Vagina (tissue), 2 donors: ENCODE measurements at regions not wholly inside any gene's neighbourhood (a gene's known extent, or its start where the extent isn't known, plus 50 kb on each side); places are given as distances from the start of the nearest gene placed in this dataset.

Source experiments
- POLR2A ChIP-seq, 2 donors: fragments of 450-650 bp; IDR thresholded peaks; one replicate each; pipeline ENCODE4 v1.6.1; 2017; ENCODE audit warnings: antibody characterized with exemption in 2 of 2, mild to moderate bottlenecking in 2 of 2, moderate library complexity in 2 of 2
- POLR2AphosphoS5 ChIP-seq, 2 donors: sonication (generic); formaldehyde crosslinking; IDR thresholded peaks; one replicate each; pipeline ENCODE4 v1.9.0; 2017; ENCODE audit warnings: antibody characterized with exemption in 2 of 2, mild to moderate bottlenecking in 2 of 2, low read depth in 1 of 2; ENCODE audit not compliant: insufficient read depth in 1 of 2
- TF ChIP-seq, protein P1 (sequence below), 3 experiments: fragments of 450-650 bp in 2 of 3; fragments of 200-600 bp in 1 of 3; sonication (generic) in 1 of 3; IDR thresholded peaks; one replicate each; pipeline ENCODE4 v1.5.1; 2017 to 2019; ENCODE audit warnings: antibody characterized with exemption in 3 of 3, mild to moderate bottlenecking in 2 of 3, moderate library complexity in 2 of 3

DNA sequence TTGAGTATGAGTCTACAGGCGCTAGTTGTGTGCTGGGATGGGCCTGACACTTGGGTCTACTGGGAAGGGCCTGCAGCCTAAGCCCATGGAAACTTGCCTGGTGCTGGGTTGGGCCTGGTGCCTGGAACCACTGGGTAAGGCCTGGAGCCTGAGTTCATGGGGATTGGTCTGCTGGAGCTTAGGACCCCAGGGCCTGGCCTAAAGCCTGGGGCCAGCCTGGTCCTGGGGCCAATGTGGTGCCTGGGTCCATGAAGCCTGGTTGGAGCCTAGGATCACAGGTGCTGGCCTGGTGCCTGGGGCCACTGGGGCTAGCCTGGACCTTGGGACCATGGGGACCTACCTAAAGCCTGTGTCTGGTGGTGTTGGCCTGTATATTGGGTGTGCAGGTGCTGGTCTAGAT lies 270.3 kb upstream of the GRIA3 start:
- TF ChIP-seq, protein P1, sequence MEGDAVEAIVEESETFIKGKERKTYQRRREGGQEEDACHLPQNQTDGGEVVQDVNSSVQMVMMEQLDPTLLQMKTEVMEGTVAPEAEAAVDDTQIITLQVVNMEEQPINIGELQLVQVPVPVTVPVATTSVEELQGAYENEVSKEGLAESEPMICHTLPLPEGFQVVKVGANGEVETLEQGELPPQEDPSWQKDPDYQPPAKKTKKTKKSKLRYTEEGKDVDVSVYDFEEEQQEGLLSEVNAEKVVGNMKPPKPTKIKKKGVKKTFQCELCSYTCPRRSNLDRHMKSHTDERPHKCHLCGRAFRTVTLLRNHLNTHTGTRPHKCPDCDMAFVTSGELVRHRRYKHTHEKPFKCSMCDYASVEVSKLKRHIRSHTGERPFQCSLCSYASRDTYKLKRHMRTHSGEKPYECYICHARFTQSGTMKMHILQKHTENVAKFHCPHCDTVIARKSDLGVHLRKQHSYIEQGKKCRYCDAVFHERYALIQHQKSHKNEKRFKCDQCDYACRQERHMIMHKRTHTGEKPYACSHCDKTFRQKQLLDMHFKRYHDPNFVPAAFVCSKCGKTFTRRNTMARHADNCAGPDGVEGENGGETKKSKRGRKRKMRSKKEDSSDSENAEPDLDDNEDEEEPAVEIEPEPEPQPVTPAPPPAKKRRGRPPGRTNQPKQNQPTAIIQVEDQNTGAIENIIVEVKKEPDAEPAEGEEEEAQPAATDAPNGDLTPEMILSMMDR (IDR thresholded peaks at IDR 0.05), result no peak
- TF ChIP-seq POLR2AphosphoS5 (IDR thresholded peaks at IDR 0.05; ENCODE audit: insufficient read depth in 1 of 2, low read depth in 1 of 2), result no peak
- no peak for TF ChIP-seq POLR2A (IDR thresholded peaks at IDR 0.05)
